ENCODE measurements at regions not wholly inside any gene's neighbourhood (a gene's known extent, or its start where the extent isn't known, plus 50 kb on each side); places are given as distances from the start of the nearest gene placed in this dataset.

DNA sequence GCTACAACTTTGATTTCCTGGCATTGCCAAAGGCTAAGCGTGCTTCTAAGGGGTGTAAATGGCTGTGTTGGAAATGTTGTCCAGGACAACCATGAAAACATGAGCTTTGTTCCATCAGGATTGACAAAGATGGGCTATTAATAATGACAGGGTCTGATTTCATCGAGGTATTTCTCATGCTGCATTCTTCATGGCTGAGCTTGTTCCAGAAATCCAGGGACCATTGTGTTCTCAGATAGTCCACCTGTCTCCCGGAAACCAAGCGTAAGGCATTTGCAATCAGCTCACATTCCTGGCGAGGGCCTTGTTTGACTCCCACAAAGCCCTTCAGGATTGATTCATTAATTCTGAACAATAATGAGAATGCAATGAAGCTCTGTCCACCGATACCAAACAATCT lies 111.3 kb downstream of the CD47 start:
- TF ChIP-seq, protein P1, sequence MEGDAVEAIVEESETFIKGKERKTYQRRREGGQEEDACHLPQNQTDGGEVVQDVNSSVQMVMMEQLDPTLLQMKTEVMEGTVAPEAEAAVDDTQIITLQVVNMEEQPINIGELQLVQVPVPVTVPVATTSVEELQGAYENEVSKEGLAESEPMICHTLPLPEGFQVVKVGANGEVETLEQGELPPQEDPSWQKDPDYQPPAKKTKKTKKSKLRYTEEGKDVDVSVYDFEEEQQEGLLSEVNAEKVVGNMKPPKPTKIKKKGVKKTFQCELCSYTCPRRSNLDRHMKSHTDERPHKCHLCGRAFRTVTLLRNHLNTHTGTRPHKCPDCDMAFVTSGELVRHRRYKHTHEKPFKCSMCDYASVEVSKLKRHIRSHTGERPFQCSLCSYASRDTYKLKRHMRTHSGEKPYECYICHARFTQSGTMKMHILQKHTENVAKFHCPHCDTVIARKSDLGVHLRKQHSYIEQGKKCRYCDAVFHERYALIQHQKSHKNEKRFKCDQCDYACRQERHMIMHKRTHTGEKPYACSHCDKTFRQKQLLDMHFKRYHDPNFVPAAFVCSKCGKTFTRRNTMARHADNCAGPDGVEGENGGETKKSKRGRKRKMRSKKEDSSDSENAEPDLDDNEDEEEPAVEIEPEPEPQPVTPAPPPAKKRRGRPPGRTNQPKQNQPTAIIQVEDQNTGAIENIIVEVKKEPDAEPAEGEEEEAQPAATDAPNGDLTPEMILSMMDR (IDR thresholded peaks at IDR 0.05), result no peak
- TF ChIP-seq POLR2A (IDR thresholded peaks at IDR 0.05), result no peak

Measured in transverse colon (tissue), 3 donors.